KMS-11 (cell line): ENCODE measurements at regions not wholly inside any gene's neighbourhood (a gene's known extent, or its start where the extent isn't known, plus 50 kb on each side); places are given as distances from the start of the nearest gene placed in this dataset.
"Not testable (repeated sequence)": the region's sequence is repeated elsewhere in the genome, so short reads cannot be mapped to it uniquely, and the experiment has no call there.

Experiments
- H2AFZ ChIP-seq: fragments of 200-600 bp; sonication (generic); 2 replicates; pipeline ENCODE4 v1.6.1; 2016; ENCODE audit warnings: antibody characterized with exemption, mixed run types, low read depth
- H3K27ac ChIP-seq: fragments of 200-600 bp; sonication (generic); 2 replicates; pipeline ENCODE4 v1.6.1; 2016; ENCODE audit warnings: mild to moderate bottlenecking, mixed run types
- H3K27me3 ChIP-seq: fragments of 200-600 bp; sonication (generic); 2 replicates; pipeline ENCODE4 v1.6.1; 2017; ENCODE audit warnings: mild to moderate bottlenecking, low read depth, mixed run types, moderate library complexity; ENCODE audit not compliant: insufficient read depth
- H3K36me3 ChIP-seq: fragments of 200-600 bp; sonication (generic); 2 replicates; pipeline ENCODE4 v1.6.1; 2017; ENCODE audit warnings: mild to moderate bottlenecking, mixed run types; ENCODE audit not compliant: insufficient read depth
- H3K4me1 ChIP-seq: fragments of 200-600 bp; sonication (generic); 2 replicates; pipeline ENCODE4 v1.6.1; 2016; ENCODE audit warnings: mild to moderate bottlenecking, low read depth, mixed run types; ENCODE audit not compliant: poor library complexity, severe bottlenecking
- H3K4me2 ChIP-seq: fragments of 200-600 bp; sonication (generic); 2 replicates; pipeline ENCODE4 v1.7.0; 2016; ENCODE audit warnings: mild to moderate bottlenecking, mixed run types
- H3K4me3 ChIP-seq: fragments of 200-600 bp; sonication (generic); IDR thresholded peaks from 2 replicates; pipeline ENCODE4 v1.6.1; 2017; ENCODE audit warnings: low read depth, low read length, mixed read lengths; ENCODE audit not compliant: insufficient read depth
- H3K79me2 ChIP-seq: fragments of 200-600 bp; sonication (generic); 2 replicates; pipeline ENCODE4 v1.6.1; 2016; ENCODE audit warnings: low read depth, mixed run types; ENCODE audit not compliant: insufficient read depth
- H3K9ac ChIP-seq: fragments of 200-600 bp; sonication (generic); 2 replicates; pipeline ENCODE4 v1.6.1; 2016; ENCODE audit warnings: mild to moderate bottlenecking, mixed run types
- H4K20me1 ChIP-seq: fragments of 200-600 bp; sonication (generic); 2 replicates; pipeline ENCODE4 v1.6.1; 2016; ENCODE audit warnings: mild to moderate bottlenecking, mixed run types; ENCODE audit not compliant: insufficient read depth
- CTCF ChIP-seq: fragments of 200-600 bp; sonication (generic); conservative IDR thresholded peaks from 2 replicates; pipeline ENCODE4 v1.6.1; 2017; ENCODE audit warnings: low read depth, mild to moderate bottlenecking, antibody characterized with exemption, low read length, moderate library complexity, mixed read lengths

DNA sequence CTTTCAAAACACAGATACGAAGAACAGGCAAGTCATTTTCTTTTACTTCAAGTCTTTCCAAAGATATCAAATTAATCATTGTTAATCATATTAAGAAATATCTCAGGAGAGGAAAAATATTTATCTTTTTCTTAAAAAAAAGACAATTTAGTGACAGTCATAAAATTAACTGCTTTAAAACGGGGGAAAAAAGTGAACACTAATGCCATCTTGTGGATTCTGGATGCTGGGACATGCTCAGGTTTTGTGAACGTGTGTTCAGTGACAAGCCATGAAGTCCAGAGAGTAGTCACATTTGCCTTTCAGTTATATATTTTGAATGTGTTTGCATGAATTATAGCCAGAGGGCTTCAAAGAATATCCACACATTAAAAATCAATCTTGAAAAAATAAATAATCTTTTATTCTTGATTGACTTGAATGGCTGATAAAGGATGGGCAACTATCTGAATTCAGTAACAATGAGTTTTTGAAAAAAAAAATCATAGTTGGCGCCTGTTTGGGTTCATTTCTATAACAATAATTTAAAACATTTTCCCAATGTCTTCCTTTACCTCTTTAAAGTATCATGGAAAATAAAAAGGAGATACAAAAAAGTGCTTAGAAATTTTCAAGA is 74.7 kb upstream of the NOX3 start:
- Histone ChIP-seq H2AFZ (no peak overlapping the region), H3K27ac (no peak overlapping the region)

GRCh38 chr6:155529814-155530213 is 74.2 kb upstream of the NOX3 start:
- not testable (repeated sequence) for H3K4me1 ChIP-seq, H3K27me3 ChIP-seq, H3K4me3 ChIP-seq, H3K9ac ChIP-seq, H3K4me2 ChIP-seq, H3K36me3 ChIP-seq, H3K27ac ChIP-seq, H2AFZ ChIP-seq, H4K20me1 ChIP-seq, H3K79me2 ChIP-seq

More for the DNA sequence above, 74.7 kb upstream of the NOX3 start:
- H3K9ac ChIP-seq: no peak overlapping the region
- no peak overlapping the region for H3K4me3 ChIP-seq
- H3K27me3 ChIP-seq: no peaks in the 10 kb centered on the region
- H3K4me1 ChIP-seq: no peaks in the 10 kb centered on the region
- H4K20me1 ChIP-seq: no peaks in the 10 kb centered on the region
- peak; percentile 46; the same call in 1 of the 2 replicates for TF ChIP-seq CTCF
- no peaks in the 10 kb centered on the region for H3K36me3 ChIP-seq
- H3K4me2 ChIP-seq: no peak overlapping the region
- H3K79me2 ChIP-seq: no peaks in the 10 kb centered on the region

- Histone ChIP-seq H3K79me2 (no peaks in the 10 kb centered on the region), H3K27ac (no peak overlapping the region), H3K4me3 (no peak overlapping the region), H3K9ac (no peak overlapping the region), H3K27me3 (no peaks in the 10 kb centered on the region), H2AFZ (no peak overlapping the region), H3K4me2 (no peak overlapping the region), H3K4me1 (no peaks in the 10 kb centered on the region), H4K20me1 (no peaks in the 10 kb centered on the region), H3K36me3 (no peaks in the 10 kb centered on the region)
- no peak for TF ChIP-seq CTCF
Measured at GRCh38 chr6:155528982-155529453, 73.4 kb upstream of the NOX3 start.

DNA sequence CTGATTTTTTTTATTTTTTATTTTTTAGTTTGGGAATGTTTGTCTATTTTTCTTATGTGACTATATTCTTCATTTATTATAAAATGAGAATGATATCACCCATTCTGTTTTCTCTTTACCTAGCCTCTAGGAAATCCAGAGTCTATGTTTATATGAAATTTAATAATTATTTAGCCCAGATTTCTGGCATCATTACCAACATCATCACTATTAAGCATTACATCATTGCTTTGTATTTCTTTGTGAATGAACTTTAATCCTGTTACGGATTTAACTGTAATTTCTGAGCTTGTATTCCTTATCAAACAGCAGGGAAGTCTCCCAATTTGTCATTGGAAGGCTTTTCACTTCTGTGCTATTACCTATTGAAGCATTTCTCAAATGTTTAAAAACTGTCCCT is 72.7 kb upstream of the NOX3 start:
- no peaks in the 10 kb centered on the region for H3K4me1 ChIP-seq
- no peak overlapping the region for H3K27ac ChIP-seq
- TF ChIP-seq CTCF: no peak
- H3K4me3 ChIP-seq: no peak overlapping the region
- H4K20me1 ChIP-seq: no peaks in the 10 kb centered on the region
- no peaks in the 10 kb centered on the region for H3K27me3 ChIP-seq
- H3K9ac ChIP-seq: no peak overlapping the region
- H2AFZ ChIP-seq: no peak overlapping the region
- no peaks in the 10 kb centered on the region for H3K79me2 ChIP-seq
- H3K36me3 ChIP-seq: no peaks in the 10 kb centered on the region
- no peak overlapping the region for H3K4me2 ChIP-seq

DNA sequence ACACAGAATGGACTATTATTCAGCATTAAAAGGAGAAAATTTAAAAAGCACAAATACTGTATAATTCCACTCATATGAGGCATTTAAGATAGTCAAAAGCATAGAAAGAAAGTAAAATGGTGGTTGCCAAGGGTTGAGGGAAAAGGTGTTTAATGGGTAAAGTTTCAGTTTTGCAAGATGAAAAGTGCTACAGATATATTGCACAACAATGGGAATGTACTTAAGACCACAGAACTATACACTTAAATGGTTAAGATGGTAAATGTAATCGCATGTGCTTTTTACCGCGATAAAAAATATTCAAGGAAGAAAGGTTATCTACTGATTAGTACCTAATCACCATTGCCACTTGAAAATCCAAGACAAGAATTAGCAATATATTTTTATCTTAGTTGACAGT is 71.8 kb upstream of the NOX3 start:
- Histone ChIP-seq H3K4me3 (no peak overlapping the region), H3K27me3 (no peaks in the 10 kb centered on the region), H3K4me2 (no peak overlapping the region), H2AFZ (no peak overlapping the region), H4K20me1 (no peaks in the 10 kb centered on the region), H3K79me2 (no peaks in the 10 kb centered on the region), H3K27ac (no peak overlapping the region), H3K4me1 (no peaks in the 10 kb centered on the region), H3K36me3 (no peaks in the 10 kb centered on the region), H3K9ac (no peak overlapping the region)
- no peak for TF ChIP-seq CTCF
